ENCODE measurements at regions not wholly inside any gene's neighbourhood (a gene's known extent, or its start where the extent isn't known, plus 50 kb on each side); places are given as distances from the start of the nearest gene placed in this dataset.

DNA sequence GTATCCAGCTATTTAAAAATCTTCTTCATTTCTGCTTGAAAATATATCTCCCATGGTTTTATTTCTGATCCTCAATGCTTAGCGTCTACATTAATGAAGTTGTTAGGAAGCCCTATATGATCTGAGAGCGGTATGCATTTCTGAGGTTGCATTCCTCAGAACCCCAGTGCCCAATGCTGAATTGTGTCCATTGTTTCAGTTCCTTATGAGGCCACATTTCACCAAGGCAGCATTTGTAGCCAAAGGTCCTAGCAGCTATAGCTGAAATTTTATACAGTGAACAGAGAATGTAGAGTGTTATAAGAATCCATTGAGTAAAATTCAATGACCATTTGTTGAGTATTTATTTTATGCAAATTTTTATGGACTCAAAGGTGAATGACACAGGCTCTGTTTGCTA, 209.5 kb downstream of the PCDH7 start:
- Histone ChIP-seq H3K27ac (ENCODE audit: low read depth, low read length) (peak overlapping the region; percentile 66), H3K4me3 (replicated peaks in 1 of 2; ENCODE audit: low read depth in 1 of 2, low read length in 2 of 2) (no peak overlapping the region), H3K9me3 (ENCODE audit: control insufficient read depth in 1 of 2, insufficient read depth in 1 of 2, low read depth in 1 of 2, low read length in 2 of 2) (no peaks in the 10 kb centered on the region; a peak in 1 of 4 replicates), H4K20me1 (ENCODE audit: insufficient read depth) (no peaks in the 10 kb centered on the region), H3K4me1 (ENCODE audit: control insufficient read depth in 1 of 2, insufficient read depth in 2 of 2, low read length in 2 of 2) (peaks cover 46 to 64% of the 10 kb centered on the region in 2 experiments), H3K9ac (ENCODE audit: low read length) (no peak overlapping the region), H3K36me3 (ENCODE audit: control insufficient read depth in 1 of 2, insufficient read depth in 2 of 2, low read length in 2 of 2) (peaks cover 0 to 11% of the 10 kb centered on the region in 2 experiments; a peak in 1 of 4 replicates), H3K4me2 (ENCODE audit: low read length) (no peak overlapping the region), H3K9me2 (ENCODE audit: insufficient read depth) (no peaks in the 10 kb centered on the region), H2AFZ (ENCODE audit: low read depth, low read length, poor library complexity, severe bottlenecking) (no peak overlapping the region), H3K27me3 (ENCODE audit: insufficient read depth, low read length) (no peaks in the 10 kb centered on the region), H3K79me2 (ENCODE audit: insufficient read depth, low read length) (peaks cover 69% of the 10 kb centered on the region)
- peak; percentile 58 for ATAC-seq
- no peak for DNase-seq (ENCODE audit: low read depth, low spot score)
- no TSS peak for BruUV-seq (replicated peaks)
- TF ChIP-seq FOSL1 (IDR thresholded peaks at IDR 0.05; ENCODE audit: low read depth) (no peak), JUND (IDR thresholded peaks at IDR 0.05) (no peak), YY1 (IDR thresholded peaks at IDR 0.05; ENCODE audit: extremely low read depth, insufficient replicate concordance, low read depth, low read length) (no peak), EZH2phosphoT487 (IDR thresholded peaks at IDR 0.05; ENCODE audit: borderline replicate concordance) (no peak), POLR2AphosphoS5 (IDR thresholded peaks at IDR 0.05; ENCODE audit: low read depth, low read length) (no peak), RAD21 (IDR thresholded peaks at IDR 0.05; ENCODE audit: low read depth) (no peak), EGR1 (IDR thresholded peaks at IDR 0.05; ENCODE audit: low read depth) (no peak)
- TF ChIP-seq, protein P1, sequence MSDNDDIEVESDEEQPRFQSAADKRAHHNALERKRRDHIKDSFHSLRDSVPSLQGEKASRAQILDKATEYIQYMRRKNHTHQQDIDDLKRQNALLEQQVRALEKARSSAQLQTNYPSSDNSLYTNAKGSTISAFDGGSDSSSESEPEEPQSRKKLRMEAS (IDR thresholded peaks at IDR 0.05) = no peak
- TF ChIP-seq, protein P2, sequence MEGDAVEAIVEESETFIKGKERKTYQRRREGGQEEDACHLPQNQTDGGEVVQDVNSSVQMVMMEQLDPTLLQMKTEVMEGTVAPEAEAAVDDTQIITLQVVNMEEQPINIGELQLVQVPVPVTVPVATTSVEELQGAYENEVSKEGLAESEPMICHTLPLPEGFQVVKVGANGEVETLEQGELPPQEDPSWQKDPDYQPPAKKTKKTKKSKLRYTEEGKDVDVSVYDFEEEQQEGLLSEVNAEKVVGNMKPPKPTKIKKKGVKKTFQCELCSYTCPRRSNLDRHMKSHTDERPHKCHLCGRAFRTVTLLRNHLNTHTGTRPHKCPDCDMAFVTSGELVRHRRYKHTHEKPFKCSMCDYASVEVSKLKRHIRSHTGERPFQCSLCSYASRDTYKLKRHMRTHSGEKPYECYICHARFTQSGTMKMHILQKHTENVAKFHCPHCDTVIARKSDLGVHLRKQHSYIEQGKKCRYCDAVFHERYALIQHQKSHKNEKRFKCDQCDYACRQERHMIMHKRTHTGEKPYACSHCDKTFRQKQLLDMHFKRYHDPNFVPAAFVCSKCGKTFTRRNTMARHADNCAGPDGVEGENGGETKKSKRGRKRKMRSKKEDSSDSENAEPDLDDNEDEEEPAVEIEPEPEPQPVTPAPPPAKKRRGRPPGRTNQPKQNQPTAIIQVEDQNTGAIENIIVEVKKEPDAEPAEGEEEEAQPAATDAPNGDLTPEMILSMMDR (IDR thresholded peaks at IDR 0.05 in 2 of 3, conservative IDR thresholded peaks at IDR 0.05 in 1 of 3; ENCODE audit: borderline replicate concordance in 1 of 3, insufficient read depth in 1 of 3, low read depth in 2 of 3, low read length in 2 of 3) = no peak
- ChIA-PET RAD21 (ENCODE audit: low non-redundant PET in 1 of 2, low total read pairs in 2 of 2, uncharacterized antibody in 2 of 2, unreplicated experiment in 2 of 2) (no interaction called here), CTCF (no interaction called here), POLR2A (no interaction called here)
- intact Hi-C loops (cut with micrococcal nuclease) = no loop called here

Measured in HCT116 (cell line).